WTC11 (cell line): ENCODE measurements at regions not wholly inside any gene's neighbourhood (a gene's known extent, or its start where the extent isn't known, plus 50 kb on each side); places are given as distances from the start of the nearest gene placed in this dataset.
"Not testable (repeated sequence)": the region's sequence is repeated elsewhere in the genome, so short reads cannot be mapped to it uniquely, and the experiment has no call there.

ENCODE experiments used
- ATAC-seq: fragments of 200-7000 bp; cut with Tn5 transposase; 2 replicates; pipeline ENCODE4 v1.10.0; 2021; ENCODE audit warnings: mild to moderate bottlenecking, moderate library complexity
- CTCF ChIA-PET: fragments of 300-600 bp; sonication (Branson Sonifier 250); formaldehyde crosslinking; loops from one replicate; lab custom pipeline; 2021; ENCODE audit warnings: antibody characterized with exemption; lab: Charles Lee
- POLR2A ChIA-PET: fragments of 350-600 bp; sonication (Branson Sonifier 250); formaldehyde crosslinking; loops from one replicate; lab custom pipeline; 2021; ENCODE audit warnings: antibody characterized with exemption; lab: Charles Lee
- DNase-seq: peaks from one replicate; pipeline ENCODE4 v3.0.0; 2021; ENCODE audit warnings: low spot score
- H3K27ac Mint-ChIP-seq: 2 replicates; pipeline ENCODE4 v1.8.0; 2021; ENCODE audit warnings: mixed read lengths
- H3K27me3 Mint-ChIP-seq: 2 replicates; pipeline ENCODE4 v1.8.0; 2021; ENCODE audit warnings: low read depth, mild to moderate bottlenecking, moderate library complexity, mixed read lengths
- H3K36me3 Mint-ChIP-seq: 2 replicates; pipeline ENCODE4 v1.8.0; 2021; ENCODE audit warnings: mixed read lengths
- H3K4me1 Mint-ChIP-seq: 2 replicates; pipeline ENCODE4 v1.8.0; 2022; ENCODE audit warnings: mixed read lengths
- H3K4me3 Mint-ChIP-seq: 2 replicates; pipeline ENCODE4 v1.8.0; 2021; ENCODE audit warnings: mild to moderate bottlenecking, moderate library complexity, mixed read lengths
- H3K9me3 Mint-ChIP-seq: 2 replicates; pipeline ENCODE4 v1.8.0; 2021; ENCODE audit warnings: mixed read lengths
- ATF2 ChIP-seq: sonication (generic); formaldehyde crosslinking; IDR thresholded peaks from 2 replicates; pipeline ENCODE4 v1.8.1; 2022; ENCODE audit warnings: low read depth, missing genetic modification reagents, borderline replicate concordance
- CREB1 ChIP-seq: sonication (generic); formaldehyde crosslinking; IDR thresholded peaks from 2 replicates; pipeline ENCODE4 v1.8.0; 2023; ENCODE audit warnings: mild to moderate bottlenecking, missing genetic modification reagents
- CREM ChIP-seq: sonication (generic); formaldehyde crosslinking; IDR thresholded peaks from 2 replicates; pipeline ENCODE4 v1.8.1; 2022; ENCODE audit warnings: mild to moderate bottlenecking, missing genetic modification reagents, moderate library complexity
- HMGA2 ChIP-seq: fragments of 250-450 bp; sonication (Bioruptor Pico); IDR thresholded peaks from 2 replicates; pipeline ENCODE4 v1.4.0; 2021; ENCODE audit warnings: mild to moderate bottlenecking, moderate library complexity
- MAX ChIP-seq: sonication (generic); formaldehyde crosslinking; IDR thresholded peaks from 2 replicates; pipeline ENCODE4 v1.8.0; 2022; ENCODE audit warnings: mild to moderate bottlenecking, missing genetic modification reagents
- NR3C1 ChIP-seq: sonication (generic); formaldehyde crosslinking; conservative IDR thresholded peaks from 2 replicates; pipeline ENCODE4 v1.8.1; 2023; ENCODE audit warnings: low read depth, mild to moderate bottlenecking, missing genetic modification reagents
- SMAD4 ChIP-seq: sonication (generic); formaldehyde crosslinking; IDR thresholded peaks from 2 replicates; pipeline ENCODE4 v1.8.0; 2022; ENCODE audit warnings: mild to moderate bottlenecking, missing genetic modification reagents
- ZMAT4 ChIP-seq: fragments of 250-450 bp; sonication (Bioruptor Pico); IDR thresholded peaks from 2 replicates; pipeline ENCODE4 v1.9.0; 2021; ENCODE audit warnings: mild to moderate bottlenecking
- ZNF219 ChIP-seq: sonication (generic); formaldehyde crosslinking; IDR thresholded peaks from 2 replicates; pipeline ENCODE4 v1.8.0; 2023; ENCODE audit warnings: missing genetic modification reagents, mild to moderate bottlenecking, borderline replicate concordance
- ZNF416 ChIP-seq: fragments of 250-450 bp; sonication (Bioruptor Pico); IDR thresholded peaks from 2 replicates; pipeline ENCODE4 v1.9.0; 2021; ENCODE audit warnings: mild to moderate bottlenecking, inconsistent platforms
- ZNF423 ChIP-seq: fragments of 250-450 bp; sonication (Bioruptor Pico); IDR thresholded peaks from 2 replicates; pipeline ENCODE4 v2.1.2; 2022; ENCODE audit warnings: mild to moderate bottlenecking, moderate library complexity
- ZNF425 ChIP-seq: fragments of 250-450 bp; sonication (Bioruptor Pico); conservative IDR thresholded peaks from 2 replicates; pipeline ENCODE4 v1.9.0; 2021; ENCODE audit warnings: mild to moderate bottlenecking
- TF ChIP-seq, protein P1 (sequence below): sonication (generic); formaldehyde crosslinking; IDR thresholded peaks from 2 replicates; pipeline ENCODE4 v1.8.1; 2023; ENCODE audit warnings: mild to moderate bottlenecking, missing genetic modification reagents
- TF ChIP-seq, protein P2 (sequence below): sonication (generic); formaldehyde crosslinking; IDR thresholded peaks from 2 replicates; pipeline ENCODE4 v1.8.1; 2022; ENCODE audit warnings: low read depth, mild to moderate bottlenecking, moderate library complexity, missing genetic modification reagents, borderline replicate concordance
- TF ChIP-seq, protein P3 (sequence below): sonication (generic); formaldehyde crosslinking; IDR thresholded peaks from 2 replicates; pipeline ENCODE4 v1.8.0; 2023; ENCODE audit warnings: mild to moderate bottlenecking, missing genetic modification reagents

DNA sequence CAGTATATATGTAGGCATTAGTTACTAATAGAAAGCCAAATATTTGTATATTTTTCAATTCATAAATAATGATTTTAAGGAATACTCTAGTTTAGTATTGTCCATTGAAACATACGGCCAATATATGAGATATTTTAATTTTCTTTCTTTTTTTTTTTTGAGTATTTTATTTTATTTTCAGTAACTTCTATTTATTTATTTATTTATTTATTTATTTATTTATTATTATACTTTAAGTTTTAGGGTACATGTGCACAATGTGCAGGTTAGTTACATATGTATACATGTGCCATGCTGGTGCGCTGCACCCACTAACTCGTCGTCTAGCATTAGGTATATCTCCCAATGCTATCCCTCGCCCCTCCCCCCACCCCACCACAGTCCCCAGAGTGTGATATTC is 2007.1 kb upstream of the CDH6 start:
- CTCF ChIA-PET, DNase-seq, ATAC-seq, H3K4me3 Mint-ChIP-seq, H3K27ac Mint-ChIP-seq, H3K4me1 Mint-ChIP-seq, POLR2A ChIA-PET, H3K27me3 Mint-ChIP-seq: not testable (repeated sequence)
- peaks cover 12% of the 10 kb centered on the region; the same call in 1 of the 2 replicates for H3K36me3 Mint-ChIP-seq
- H3K9me3 Mint-ChIP-seq, result peaks cover 30% of the 10 kb centered on the region
- TF ChIP-seq HMGA2 (CRISPR knock-in tag), result peak; percentile 41; the same call in 1 of the 2 replicates

- DNase-seq, result no peak
- Mint-ChIP-seq H3K4me1 (no peaks in the 10 kb centered on the region), H3K27me3 (no peaks in the 10 kb centered on the region), H3K36me3 (peaks cover 12% of the 10 kb centered on the region; the same call in 1 of the 2 replicates), H3K9me3 (peaks cover 30% of the 10 kb centered on the region), H3K27ac (no peak overlapping the region), H3K4me3 (no peak overlapping the region)
- ChIA-PET POLR2A (no interaction called here), CTCF (no interaction called here)
- TF ChIP-seq ATF2 (no peak), ZNF423 (CRISPR knock-in tag) (no peak), NR3C1 (CRISPR knock-in tag) (no peak)
- TF ChIP-seq, protein P1, sequence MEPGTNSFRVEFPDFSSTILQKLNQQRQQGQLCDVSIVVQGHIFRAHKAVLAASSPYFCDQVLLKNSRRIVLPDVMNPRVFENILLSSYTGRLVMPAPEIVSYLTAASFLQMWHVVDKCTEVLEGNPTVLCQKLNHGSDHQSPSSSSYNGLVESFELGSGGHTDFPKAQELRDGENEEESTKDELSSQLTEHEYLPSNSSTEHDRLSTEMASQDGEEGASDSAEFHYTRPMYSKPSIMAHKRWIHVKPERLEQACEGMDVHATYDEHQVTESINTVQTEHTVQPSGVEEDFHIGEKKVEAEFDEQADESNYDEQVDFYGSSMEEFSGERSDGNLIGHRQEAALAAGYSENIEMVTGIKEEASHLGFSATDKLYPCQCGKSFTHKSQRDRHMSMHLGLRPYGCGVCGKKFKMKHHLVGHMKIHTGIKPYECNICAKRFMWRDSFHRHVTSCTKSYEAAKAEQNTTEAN (CRISPR knock-in tag), result no peak
- ATAC-seq, result no peak
These were observed 2007.9 kb upstream of the CDH6 start for GRCh38 chr5:29185558-29185957.

DNA sequence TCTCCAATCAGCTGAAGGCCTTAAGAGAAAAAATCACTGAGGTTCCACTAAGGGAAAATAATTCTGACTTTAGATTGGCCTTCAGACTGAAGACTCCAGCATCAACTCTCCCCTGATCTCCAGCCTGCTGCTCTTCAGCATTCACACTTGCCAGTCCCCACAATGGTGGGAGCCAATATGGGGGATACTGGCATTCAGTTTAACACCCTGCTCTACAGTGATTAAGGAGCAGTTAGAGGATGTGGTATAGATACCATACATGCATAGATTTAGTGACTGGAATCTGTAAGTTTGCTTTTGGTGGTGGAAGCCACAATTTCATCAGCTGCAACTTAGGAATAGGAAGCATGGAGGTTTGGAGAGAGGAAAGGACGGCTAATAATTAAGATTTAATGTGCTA is 2017.7 kb upstream of the CDH6 start:
- POLR2A ChIA-PET, result no interaction called here

More for the DNA sequence above, 2017.7 kb upstream of the CDH6 start:
- no peak for DNase-seq
- Mint-ChIP-seq H3K9me3 (peaks cover 32% of the 10 kb centered on the region), H3K4me3 (no peak overlapping the region), H3K27me3 (no peaks in the 10 kb centered on the region)
- no peak for ATAC-seq
- CTCF ChIA-PET, result no interaction called here
- TF ChIP-seq CREM (no peak), ZNF416 (CRISPR knock-in tag) (no peak), ZMAT4 (no peak), SMAD4 (CRISPR knock-in tag) (no peak), ZNF425 (CRISPR knock-in tag) (no peak), MAX (CRISPR knock-in tag) (no peak), CREB1 (CRISPR knock-in tag) (no peak), ZNF219 (CRISPR knock-in tag) (no peak)
- TF ChIP-seq, protein P2, sequence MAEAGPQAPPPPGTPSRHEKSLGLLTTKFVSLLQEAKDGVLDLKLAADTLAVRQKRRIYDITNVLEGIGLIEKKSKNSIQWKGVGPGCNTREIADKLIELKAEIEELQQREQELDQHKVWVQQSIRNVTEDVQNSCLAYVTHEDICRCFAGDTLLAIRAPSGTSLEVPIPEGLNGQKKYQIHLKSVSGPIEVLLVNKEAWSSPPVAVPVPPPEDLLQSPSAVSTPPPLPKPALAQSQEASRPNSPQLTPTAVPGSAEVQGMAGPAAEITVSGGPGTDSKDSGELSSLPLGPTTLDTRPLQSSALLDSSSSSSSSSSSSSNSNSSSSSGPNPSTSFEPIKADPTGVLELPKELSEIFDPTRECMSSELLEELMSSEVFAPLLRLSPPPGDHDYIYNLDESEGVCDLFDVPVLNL (CRISPR knock-in tag), result no peak
- TF ChIP-seq, protein P3, sequence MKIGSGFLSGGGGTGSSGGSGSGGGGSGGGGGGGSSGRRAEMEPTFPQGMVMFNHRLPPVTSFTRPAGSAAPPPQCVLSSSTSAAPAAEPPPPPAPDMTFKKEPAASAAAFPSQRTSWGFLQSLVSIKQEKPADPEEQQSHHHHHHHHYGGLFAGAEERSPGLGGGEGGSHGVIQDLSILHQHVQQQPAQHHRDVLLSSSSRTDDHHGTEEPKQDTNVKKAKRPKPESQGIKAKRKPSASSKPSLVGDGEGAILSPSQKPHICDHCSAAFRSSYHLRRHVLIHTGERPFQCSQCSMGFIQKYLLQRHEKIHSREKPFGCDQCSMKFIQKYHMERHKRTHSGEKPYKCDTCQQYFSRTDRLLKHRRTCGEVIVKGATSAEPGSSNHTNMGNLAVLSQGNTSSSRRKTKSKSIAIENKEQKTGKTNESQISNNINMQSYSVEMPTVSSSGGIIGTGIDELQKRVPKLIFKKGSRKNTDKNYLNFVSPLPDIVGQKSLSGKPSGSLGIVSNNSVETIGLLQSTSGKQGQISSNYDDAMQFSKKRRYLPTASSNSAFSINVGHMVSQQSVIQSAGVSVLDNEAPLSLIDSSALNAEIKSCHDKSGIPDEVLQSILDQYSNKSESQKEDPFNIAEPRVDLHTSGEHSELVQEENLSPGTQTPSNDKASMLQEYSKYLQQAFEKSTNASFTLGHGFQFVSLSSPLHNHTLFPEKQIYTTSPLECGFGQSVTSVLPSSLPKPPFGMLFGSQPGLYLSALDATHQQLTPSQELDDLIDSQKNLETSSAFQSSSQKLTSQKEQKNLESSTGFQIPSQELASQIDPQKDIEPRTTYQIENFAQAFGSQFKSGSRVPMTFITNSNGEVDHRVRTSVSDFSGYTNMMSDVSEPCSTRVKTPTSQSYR (CRISPR knock-in tag), result no peak
- TF ChIP-seq, all 79 proteins: peak for 0
- Mint-ChIP-seq H3K36me3 (peaks cover 5% of the 10 kb centered on the region), H3K27ac (no peak overlapping the region), H3K4me1 (peaks cover 5% of the 10 kb centered on the region; the same call in 1 of the 2 replicates)
